ENCODE measurements at regions not wholly inside any gene's neighbourhood (a gene's known extent, or its start where the extent isn't known, plus 50 kb on each side); places are given as distances from the start of the nearest gene placed in this dataset.

GRCh38 chr1:106651028-106651762 lies 405.3 kb upstream of the PRMT6 start:
- Histone ChIP-seq H2BK120ac (ENCODE audit: low read depth, low read length) (no peak overlapping the region), H2BK5ac (ENCODE audit: low read depth, low read length, poor library complexity, severe bottlenecking) (no peak overlapping the region), H3K4ac (ENCODE audit: low read depth in 1 of 2, low read length in 2 of 2) (no peak overlapping the region), H2AFZ (ENCODE audit: low read depth, low read length) (no peak overlapping the region), H3K4me2 (ENCODE audit: low read length, poor library complexity, severe bottlenecking) (no peak overlapping the region), H3K79me1 (replicated peaks; ENCODE audit: low read length, poor library complexity, severe bottlenecking) (no peaks in the 10 kb centered on the region), H3K4me1 (ENCODE audit: control insufficient read depth, insufficient read depth, low read depth, low read length) (no peaks in the 10 kb centered on the region), H3K23ac (ENCODE audit: low read length in 2 of 2) (no peak overlapping the region), H3K9me3 (ENCODE audit: control insufficient read depth, low read length) (no peaks in the 10 kb centered on the region), H2BK12ac (ENCODE audit: low read length in 2 of 2) (no peak overlapping the region), H3K36me3 (ENCODE audit: control insufficient read depth in 1 of 2, insufficient read depth in 2 of 2, low read depth in 1 of 2, low read length in 2 of 2) (no peaks in the 10 kb centered on the region), H3K18ac (ENCODE audit: low read depth in 1 of 2, low read length in 2 of 2) (no peak overlapping the region), H3K4me3 (ENCODE audit: insufficient read depth in 1 of 2, low read depth in 1 of 2, low read length in 2 of 2) (no peak overlapping the region), H3K9ac (ENCODE audit: low read length) (no peak overlapping the region), H4K91ac (ENCODE audit: low read length) (no peak overlapping the region), H3K27ac (ENCODE audit: low read length, poor library complexity, severe bottlenecking) (no peak overlapping the region), H3K27me3 (ENCODE audit: control insufficient read depth in 1 of 2, insufficient read depth in 1 of 2, low read length in 2 of 2) (no peaks in the 10 kb centered on the region), H2AK5ac (ENCODE audit: low read length, severe bottlenecking) (no peak overlapping the region), H3K14ac (ENCODE audit: low read length in 2 of 2) (no peak overlapping the region), H4K8ac (ENCODE audit: low read length) (no peak overlapping the region), H2BK15ac (ENCODE audit: low read depth, poor library complexity, severe bottlenecking) (no peak overlapping the region)
- no peak for DNase-seq
- 70% methylated on average over 4 of the region's 4 CpGs for WGBS

- Histone ChIP-seq H2BK15ac (ENCODE audit: low read depth, poor library complexity, severe bottlenecking) (no peak overlapping the region), H2BK5ac (ENCODE audit: low read depth, low read length, poor library complexity, severe bottlenecking) (no peak overlapping the region), H3K79me1 (replicated peaks; ENCODE audit: low read length, poor library complexity, severe bottlenecking) (no peaks in the 10 kb centered on the region), H2BK12ac (ENCODE audit: low read length in 2 of 2) (no peak overlapping the region), H3K4me3 (ENCODE audit: insufficient read depth in 1 of 2, low read depth in 1 of 2, low read length in 2 of 2) (no peak overlapping the region), H2BK120ac (ENCODE audit: low read depth, low read length) (no peak overlapping the region), H3K4me2 (ENCODE audit: low read length, poor library complexity, severe bottlenecking) (no peak overlapping the region), H3K4ac (ENCODE audit: low read depth in 1 of 2, low read length in 2 of 2) (no peak overlapping the region), H3K4me1 (ENCODE audit: control insufficient read depth, insufficient read depth, low read depth, low read length) (no peaks in the 10 kb centered on the region), H2AK5ac (ENCODE audit: low read length, severe bottlenecking) (no peak overlapping the region), H3K23ac (ENCODE audit: low read length in 2 of 2) (no peak overlapping the region), H3K36me3 (ENCODE audit: control insufficient read depth in 1 of 2, insufficient read depth in 2 of 2, low read depth in 1 of 2, low read length in 2 of 2) (no peaks in the 10 kb centered on the region), H3K18ac (ENCODE audit: low read depth in 1 of 2, low read length in 2 of 2) (no peak overlapping the region), H3K9me3 (ENCODE audit: control insufficient read depth, low read length) (peaks cover 6% of the 10 kb centered on the region), H2AFZ (ENCODE audit: low read depth, low read length) (no peak overlapping the region), H3K9ac (ENCODE audit: low read length) (no peak overlapping the region), H4K91ac (ENCODE audit: low read length) (no peak overlapping the region), H4K8ac (ENCODE audit: low read length) (no peak overlapping the region), H3K27ac (ENCODE audit: low read length, poor library complexity, severe bottlenecking) (no peak overlapping the region), H3K27me3 (ENCODE audit: control insufficient read depth in 1 of 2, insufficient read depth in 1 of 2, low read length in 2 of 2) (no peaks in the 10 kb centered on the region), H3K14ac (ENCODE audit: low read length in 2 of 2) (no peak overlapping the region)
- WGBS, result 61% methylated on average over 6 of the region's 6 CpGs
- no peak for DNase-seq
Observed at GRCh38 chr1:106659490-106660244, 396.8 kb upstream of the PRMT6 start.

GRCh38 chr1:106675558-106675957 lies 380.9 kb upstream of the PRMT6 start:
- Histone ChIP-seq H3K14ac (ENCODE audit: low read length in 2 of 2) (no peak overlapping the region), H3K27me3 (ENCODE audit: control insufficient read depth in 1 of 2, insufficient read depth in 1 of 2, low read length in 2 of 2) (no peaks in the 10 kb centered on the region), H2BK12ac (ENCODE audit: low read length in 2 of 2) (no peak overlapping the region), H3K23ac (ENCODE audit: low read length in 2 of 2) (no peak overlapping the region), H3K4me2 (ENCODE audit: low read length, poor library complexity, severe bottlenecking) (no peak overlapping the region), H3K4me1 (ENCODE audit: control insufficient read depth, insufficient read depth, low read depth, low read length) (no peaks in the 10 kb centered on the region), H3K18ac (ENCODE audit: low read depth in 1 of 2, low read length in 2 of 2) (no peak overlapping the region), H2BK5ac (ENCODE audit: low read depth, low read length, poor library complexity, severe bottlenecking) (no peak overlapping the region), H3K4ac (ENCODE audit: low read depth in 1 of 2, low read length in 2 of 2) (no peak overlapping the region), H2BK120ac (ENCODE audit: low read depth, low read length) (no peak overlapping the region), H4K91ac (ENCODE audit: low read length) (no peak overlapping the region), H3K79me1 (replicated peaks; ENCODE audit: low read length, poor library complexity, severe bottlenecking) (no peaks in the 10 kb centered on the region), H3K4me3 (ENCODE audit: insufficient read depth in 1 of 2, low read depth in 1 of 2, low read length in 2 of 2) (no peak overlapping the region), H2AK5ac (ENCODE audit: low read length, severe bottlenecking) (no peak overlapping the region), H2AFZ (ENCODE audit: low read depth, low read length) (no peak overlapping the region), H3K36me3 (ENCODE audit: control insufficient read depth in 1 of 2, insufficient read depth in 2 of 2, low read depth in 1 of 2, low read length in 2 of 2) (no peaks in the 10 kb centered on the region), H3K9me3 (ENCODE audit: control insufficient read depth, low read length) (no peaks in the 10 kb centered on the region), H3K27ac (ENCODE audit: low read length, poor library complexity, severe bottlenecking) (no peak overlapping the region), H4K8ac (ENCODE audit: low read length) (no peak overlapping the region), H2BK15ac (ENCODE audit: low read depth, poor library complexity, severe bottlenecking) (no peak overlapping the region), H3K9ac (ENCODE audit: low read length) (no peak overlapping the region)
- 89% methylated on average over 1 of the region's 1 CpG for WGBS
- no peak for DNase-seq

GRCh38 chr1:106676021-106676420 lies 380.5 kb upstream of the PRMT6 start:
- DNase-seq, result no peak
- no peak overlapping the region for H2BK15ac ChIP-seq (ENCODE audit: low read depth, poor library complexity, severe bottlenecking)
- no peak overlapping the region for H3K9ac ChIP-seq (ENCODE audit: low read length)
- H3K18ac ChIP-seq (ENCODE audit: low read depth in 1 of 2, low read length in 2 of 2), result no peak overlapping the region
- H2AK5ac ChIP-seq (ENCODE audit: low read length, severe bottlenecking), result no peak overlapping the region
- H3K36me3 ChIP-seq (ENCODE audit: control insufficient read depth in 1 of 2, insufficient read depth in 2 of 2, low read depth in 1 of 2, low read length in 2 of 2), result no peaks in the 10 kb centered on the region
- H2BK120ac ChIP-seq (ENCODE audit: low read depth, low read length), result no peak overlapping the region
- no peak overlapping the region for H3K14ac ChIP-seq (ENCODE audit: low read length in 2 of 2)
- no peaks in the 10 kb centered on the region for H3K9me3 ChIP-seq (ENCODE audit: control insufficient read depth, low read length)
- H4K8ac ChIP-seq (ENCODE audit: low read length), result no peak overlapping the region
- no peaks in the 10 kb centered on the region for H3K4me1 ChIP-seq (ENCODE audit: control insufficient read depth, insufficient read depth, low read depth, low read length)
- no peaks in the 10 kb centered on the region for H3K27me3 ChIP-seq (ENCODE audit: control insufficient read depth in 1 of 2, insufficient read depth in 1 of 2, low read length in 2 of 2)
- H3K4me3 ChIP-seq (ENCODE audit: insufficient read depth in 1 of 2, low read depth in 1 of 2, low read length in 2 of 2), result peak overlapping the region in 1 of 2 experiments; percentile 26
- no peaks in the 10 kb centered on the region for H3K79me1 ChIP-seq (replicated peaks; ENCODE audit: low read length, poor library complexity, severe bottlenecking)
- no peak overlapping the region for H2BK5ac ChIP-seq (ENCODE audit: low read depth, low read length, poor library complexity, severe bottlenecking)
- H3K23ac ChIP-seq (ENCODE audit: low read length in 2 of 2), result no peak overlapping the region
- H3K4me2 ChIP-seq (ENCODE audit: low read length, poor library complexity, severe bottlenecking), result no peak overlapping the region
- H4K91ac ChIP-seq (ENCODE audit: low read length), result no peak overlapping the region
- H2BK12ac ChIP-seq (ENCODE audit: low read length in 2 of 2), result no peak overlapping the region
- 89% methylated on average over 1 of the region's 2 CpGs for WGBS
- no peak overlapping the region for H2AFZ ChIP-seq (ENCODE audit: low read depth, low read length)
- no peak overlapping the region for H3K27ac ChIP-seq (ENCODE audit: low read length, poor library complexity, severe bottlenecking)
- no peak overlapping the region for H3K4ac ChIP-seq (ENCODE audit: low read depth in 1 of 2, low read length in 2 of 2)
